ENCODE measurements at regions not wholly inside any gene's neighbourhood (a gene's known extent, or its start where the extent isn't known, plus 50 kb on each side); places are given as distances from the start of the nearest gene placed in this dataset.

DNA sequence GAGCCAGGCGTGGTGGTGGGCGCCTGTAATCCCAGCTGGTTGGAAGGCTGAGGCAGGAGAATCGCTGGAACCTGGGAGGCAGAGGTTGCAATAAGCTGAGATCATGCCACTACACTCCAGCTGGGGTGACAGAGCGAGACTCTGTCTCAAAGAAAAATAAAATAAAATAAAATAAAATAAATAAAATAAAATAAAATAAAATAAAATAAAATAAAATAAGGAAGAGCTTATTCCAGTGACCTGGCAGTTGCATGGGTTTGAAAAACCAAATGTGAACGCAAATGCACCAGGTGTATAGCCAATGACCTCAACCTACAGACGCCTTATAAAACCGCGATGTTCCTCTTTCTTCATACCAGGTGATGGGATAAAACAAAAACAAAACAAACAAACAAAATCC is 995.7 kb downstream of the TYW1 start:
- FAIRE-seq, result no peak
- DNase-seq, result no peak
- no peaks in the 10 kb centered on the region for H3K9me3 ChIP-seq (ENCODE audit: control insufficient read depth in 2 of 2, insufficient read depth in 1 of 2, low read depth in 1 of 2, low read length in 1 of 2)
- no peaks in the 10 kb centered on the region for H3K27me3 ChIP-seq (ENCODE audit: control insufficient read depth in 3 of 3, insufficient read depth in 3 of 3, low read length in 3 of 3)
- H3K4me3 ChIP-seq (ENCODE audit: low read depth in 1 of 3, low read length in 3 of 3), result no peak overlapping the region
- 85 to 93% (median 86%) methylated on average over 8 of the region's 8 CpGs for WGBS, 3 donors
- no peaks in the 10 kb centered on the region for H3K36me3 ChIP-seq (ENCODE audit: control insufficient read depth in 3 of 3, insufficient read depth in 2 of 3, low read depth in 1 of 3, low read length in 3 of 3)
- H3K4me1 ChIP-seq (ENCODE audit: control insufficient read depth in 3 of 3, insufficient read depth in 2 of 3, low read depth in 1 of 3, low read length in 2 of 3), result no peaks in the 10 kb centered on the region
- H3K27ac ChIP-seq (ENCODE audit: low read depth in 1 of 3, low read length in 2 of 3), result no peak overlapping the region

- no peaks in the 10 kb centered on the region for H3K27me3 ChIP-seq (ENCODE audit: control insufficient read depth in 3 of 3, insufficient read depth in 3 of 3, low read length in 3 of 3)
- H3K27ac ChIP-seq (ENCODE audit: low read depth in 1 of 3, low read length in 2 of 3), result no peak overlapping the region
- no peaks in the 10 kb centered on the region for H3K36me3 ChIP-seq (ENCODE audit: control insufficient read depth in 3 of 3, insufficient read depth in 2 of 3, low read depth in 1 of 3, low read length in 3 of 3)
- WGBS, 3 donors, result 89 to 93% (median 92%) methylated on average over 6 of the region's 6 CpGs
- DNase-seq, result no peak
- no peak overlapping the region for H3K4me3 ChIP-seq (ENCODE audit: low read depth in 1 of 3, low read length in 3 of 3)
- no peak for FAIRE-seq
- H3K4me1 ChIP-seq (ENCODE audit: control insufficient read depth in 3 of 3, insufficient read depth in 2 of 3, low read depth in 1 of 3, low read length in 2 of 3), result no peaks in the 10 kb centered on the region
- no peaks in the 10 kb centered on the region for H3K9me3 ChIP-seq (ENCODE audit: control insufficient read depth in 2 of 2, insufficient read depth in 1 of 2, low read depth in 1 of 2, low read length in 1 of 2)
Measured at GRCh38 chr7:68005992-68006391, 1009.4 kb downstream of the TYW1 start.

- Histone ChIP-seq H3K9me3 (ENCODE audit: control insufficient read depth in 2 of 2, insufficient read depth in 1 of 2, low read depth in 1 of 2, low read length in 1 of 2) (peaks cover 0 to under 1% of the 10 kb centered on the region in 2 donors), H3K36me3 (ENCODE audit: control insufficient read depth in 3 of 3, insufficient read depth in 2 of 3, low read depth in 1 of 3, low read length in 3 of 3) (no peaks in the 10 kb centered on the region), H3K27ac (ENCODE audit: low read depth in 1 of 3, low read length in 2 of 3) (no peak overlapping the region), H3K4me1 (ENCODE audit: control insufficient read depth in 3 of 3, insufficient read depth in 2 of 3, low read depth in 1 of 3, low read length in 2 of 3) (no peaks in the 10 kb centered on the region), H3K27me3 (ENCODE audit: control insufficient read depth in 3 of 3, insufficient read depth in 3 of 3, low read length in 3 of 3) (no peaks in the 10 kb centered on the region), H3K4me3 (ENCODE audit: low read depth in 1 of 3, low read length in 3 of 3) (no peak overlapping the region)
- DNase-seq, result no peak
- FAIRE-seq, result no peak
- 63 to 75% (median 68%) methylated on average over 2 of the region's 2 CpGs for WGBS, 3 donors
Measured at GRCh38 chr7:68006619-68007018, 1010.0 kb downstream of the TYW1 start.

GRCh38 chr7:68009716-68010115 is 1013.1 kb downstream of the TYW1 start:
- Histone ChIP-seq H3K9me3 (ENCODE audit: control insufficient read depth in 2 of 2, insufficient read depth in 1 of 2, low read depth in 1 of 2, low read length in 1 of 2) (peaks cover 0 to 2% of the 10 kb centered on the region in 2 donors), H3K27ac (ENCODE audit: low read depth in 1 of 3, low read length in 2 of 3) (no peak overlapping the region), H3K4me1 (ENCODE audit: control insufficient read depth in 3 of 3, insufficient read depth in 2 of 3, low read depth in 1 of 3, low read length in 2 of 3) (no peaks in the 10 kb centered on the region), H3K4me3 (ENCODE audit: low read depth in 1 of 3, low read length in 3 of 3) (no peak overlapping the region), H3K36me3 (ENCODE audit: control insufficient read depth in 3 of 3, insufficient read depth in 2 of 3, low read depth in 1 of 3, low read length in 3 of 3) (no peaks in the 10 kb centered on the region), H3K27me3 (ENCODE audit: control insufficient read depth in 3 of 3, insufficient read depth in 3 of 3, low read length in 3 of 3) (no peaks in the 10 kb centered on the region)
- FAIRE-seq (no peak), DNase-seq (no peak)
- 36 to 58% (median 46%) methylated on average over 4 of the region's 4 CpGs for WGBS, 3 donors

- 65 to 73% (median 67%) methylated on average over 11 of the region's 11 CpGs for WGBS, 3 donors
- DNase-seq, result no peak
- H3K4me3 ChIP-seq (ENCODE audit: low read depth in 1 of 3, low read length in 3 of 3), result no peak overlapping the region
Measured at GRCh38 chr7:68014031-68014736, 1017.6 kb downstream of the TYW1 start.

GRCh38 chr7:68015122-68015977 is 1018.7 kb downstream of the TYW1 start:
- Histone ChIP-seq H3K9me3 (ENCODE audit: control insufficient read depth in 2 of 2, insufficient read depth in 1 of 2, low read depth in 1 of 2, low read length in 1 of 2) (peaks cover 0 to 2% of the 10 kb centered on the region in 2 donors), H3K36me3 (ENCODE audit: control insufficient read depth in 3 of 3, insufficient read depth in 2 of 3, low read depth in 1 of 3, low read length in 3 of 3) (no peaks in the 10 kb centered on the region), H3K27ac (ENCODE audit: low read depth in 1 of 3, low read length in 2 of 3) (no peak overlapping the region), H3K4me3 (ENCODE audit: low read depth in 1 of 3, low read length in 3 of 3) (no peak overlapping the region), H3K27me3 (ENCODE audit: control insufficient read depth in 3 of 3, insufficient read depth in 3 of 3, low read length in 3 of 3) (no peaks in the 10 kb centered on the region), H3K4me1 (ENCODE audit: control insufficient read depth in 3 of 3, insufficient read depth in 2 of 3, low read depth in 1 of 3, low read length in 2 of 3) (no peaks in the 10 kb centered on the region)
- DNase-seq (no peak), FAIRE-seq (no peak)
- WGBS, 3 donors, result 22 to 28% (median 28%) methylated on average over 5 of the region's 5 CpGs

More at GRCh38 chr7:68014031-68014736, 1017.6 kb downstream of the TYW1 start:
- FAIRE-seq, result no peak
- no peaks in the 10 kb centered on the region for H3K4me1 ChIP-seq (ENCODE audit: control insufficient read depth in 3 of 3, insufficient read depth in 2 of 3, low read depth in 1 of 3, low read length in 2 of 3)
- H3K9me3 ChIP-seq (ENCODE audit: control insufficient read depth in 2 of 2, insufficient read depth in 1 of 2, low read depth in 1 of 2, low read length in 1 of 2), result peaks cover 0 to 2% of the 10 kb centered on the region in 2 donors
- H3K27me3 ChIP-seq (ENCODE audit: control insufficient read depth in 3 of 3, insufficient read depth in 3 of 3, low read length in 3 of 3), result no peaks in the 10 kb centered on the region
- no peaks in the 10 kb centered on the region for H3K36me3 ChIP-seq (ENCODE audit: control insufficient read depth in 3 of 3, insufficient read depth in 2 of 3, low read depth in 1 of 3, low read length in 3 of 3)
- H3K27ac ChIP-seq (ENCODE audit: low read depth in 1 of 3, low read length in 2 of 3), result no peak overlapping the region

GRCh38 chr7:68015978-68016532 is 1019.4 kb downstream of the TYW1 start:
- no peak overlapping the region for H3K27ac ChIP-seq (ENCODE audit: low read depth in 1 of 3, low read length in 2 of 3)
- H3K4me3 ChIP-seq (ENCODE audit: low read depth in 1 of 3, low read length in 3 of 3), result no peak overlapping the region
- FAIRE-seq (no peak), DNase-seq (no peak)
- no peaks in the 10 kb centered on the region for H3K36me3 ChIP-seq (ENCODE audit: control insufficient read depth in 3 of 3, insufficient read depth in 2 of 3, low read depth in 1 of 3, low read length in 3 of 3)
- peaks cover 0 to 2% of the 10 kb centered on the region in 2 donors for H3K9me3 ChIP-seq (ENCODE audit: control insufficient read depth in 2 of 2, insufficient read depth in 1 of 2, low read depth in 1 of 2, low read length in 1 of 2)
- H3K4me1 ChIP-seq (ENCODE audit: control insufficient read depth in 3 of 3, insufficient read depth in 2 of 3, low read depth in 1 of 3, low read length in 2 of 3), result no peaks in the 10 kb centered on the region
- 47 to 55% (median 48%) methylated on average over 2 of the region's 2 CpGs for WGBS, 3 donors
- H3K27me3 ChIP-seq (ENCODE audit: control insufficient read depth in 3 of 3, insufficient read depth in 3 of 3, low read length in 3 of 3), result no peaks in the 10 kb centered on the region

DNA sequence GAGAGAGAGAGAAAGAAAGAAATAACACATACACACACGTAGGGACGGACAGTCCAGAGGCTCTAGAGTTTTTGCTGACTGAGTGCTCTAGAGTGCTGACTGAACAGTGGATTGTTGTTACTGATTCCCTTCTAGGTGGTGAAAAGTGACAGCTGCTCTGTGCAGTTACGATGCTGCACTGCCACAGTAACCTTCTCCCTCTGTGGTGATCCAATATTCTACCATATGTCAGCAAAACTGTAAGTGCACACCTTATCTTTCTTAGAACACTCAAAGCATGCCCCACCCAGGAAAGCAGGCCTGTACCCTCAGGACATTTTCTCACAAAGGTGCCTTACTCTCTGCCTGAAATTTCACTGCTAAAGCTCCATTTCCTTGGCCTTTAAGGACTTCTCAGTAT is 1023.5 kb downstream of the TYW1 start:
- Histone ChIP-seq H3K36me3 (ENCODE audit: control insufficient read depth in 3 of 3, insufficient read depth in 2 of 3, low read depth in 1 of 3, low read length in 3 of 3) (no peaks in the 10 kb centered on the region), H3K4me3 (ENCODE audit: low read depth in 1 of 3, low read length in 3 of 3) (no peak overlapping the region), H3K27me3 (ENCODE audit: control insufficient read depth in 3 of 3, insufficient read depth in 3 of 3, low read length in 3 of 3) (no peaks in the 10 kb centered on the region), H3K27ac (ENCODE audit: low read depth in 1 of 3, low read length in 2 of 3) (no peak overlapping the region), H3K4me1 (ENCODE audit: control insufficient read depth in 3 of 3, insufficient read depth in 2 of 3, low read depth in 1 of 3, low read length in 2 of 3) (no peaks in the 10 kb centered on the region), H3K9me3 (ENCODE audit: control insufficient read depth in 2 of 2, insufficient read depth in 1 of 2, low read depth in 1 of 2, low read length in 1 of 2) (no peaks in the 10 kb centered on the region)
- FAIRE-seq (no peak), DNase-seq (no peak)
- WGBS, 3 donors, result 84 to 88% (median 87%) methylated on average over 3 of the region's 3 CpGs

Data from small intestine (tissue), 7 donors.